NOMO-1 treated with dmso at 0.1 percent for 144 hours (cell line): ENCODE measurements at regions not wholly inside any gene's neighbourhood (a gene's known extent, or its start where the extent isn't known, plus 50 kb on each side); places are given as distances from the start of the nearest gene placed in this dataset.
"Not testable (repeated sequence)": the region's sequence is repeated elsewhere in the genome, so short reads cannot be mapped to it uniquely, and the experiment has no call there.

Source experiments
- DNase-seq: peaks from one replicate; lab custom pipeline; 2025; ENCODE audit not compliant: unreplicated experiment; lab: John Stamatoyannopoulos, UW

DNA sequence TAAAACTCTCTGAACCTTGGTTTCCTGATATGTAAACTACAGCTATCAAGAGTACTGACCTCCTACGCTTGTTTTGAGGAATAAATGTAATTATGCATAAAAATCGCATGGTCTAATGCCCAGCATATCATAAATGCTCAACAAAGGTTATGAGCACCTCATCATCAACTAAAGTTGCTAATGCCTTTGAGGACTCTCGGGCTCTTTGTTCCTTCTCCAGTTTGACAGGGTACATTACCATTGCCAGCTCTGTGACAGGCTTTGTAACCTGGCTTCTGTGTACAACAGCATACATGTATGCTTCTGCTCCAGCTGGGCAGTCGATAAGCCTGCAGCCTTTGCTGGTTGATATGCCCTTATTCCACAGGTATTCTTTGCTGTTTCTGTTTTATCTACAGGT, 95.2 kb downstream of the C9orf152 start:
- DNase-seq: no peak

DNA sequence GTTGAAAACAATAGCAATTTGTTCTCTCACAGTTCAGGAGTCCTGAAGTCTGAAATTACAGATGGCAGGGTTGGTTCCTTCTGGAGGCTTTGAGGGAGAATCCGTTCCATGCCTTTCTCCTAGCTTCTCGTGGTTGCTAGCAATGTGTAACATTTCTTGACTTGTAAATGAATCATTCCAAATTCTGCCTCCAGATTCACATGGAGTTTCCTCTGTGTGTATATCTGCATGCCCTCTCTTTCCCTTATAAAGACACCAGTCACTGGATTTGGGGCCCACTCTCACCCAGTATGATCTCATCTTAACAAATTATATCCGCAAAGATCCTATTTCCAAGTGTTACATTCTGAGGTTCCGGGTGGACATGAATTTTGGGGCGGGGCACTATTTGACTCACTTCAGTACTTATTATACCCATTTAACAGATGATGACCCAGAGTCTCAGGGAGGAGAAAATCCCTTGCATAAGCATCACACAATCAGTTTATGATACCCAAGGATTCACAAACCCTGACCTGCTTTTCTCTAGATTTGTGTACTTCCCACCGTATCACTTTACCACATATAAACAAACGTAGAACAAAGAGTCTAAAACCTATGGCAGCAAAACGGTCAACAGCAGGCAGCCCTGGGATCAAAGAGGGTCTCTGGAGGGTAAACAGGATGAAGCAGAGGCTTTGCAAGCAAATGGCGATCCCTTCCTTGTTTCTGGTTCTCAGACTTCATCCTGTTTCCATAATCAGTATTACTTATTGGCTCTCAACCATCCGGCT, 93.7 kb downstream of the C9orf152 start:
- DNase-seq: no peak

DNA sequence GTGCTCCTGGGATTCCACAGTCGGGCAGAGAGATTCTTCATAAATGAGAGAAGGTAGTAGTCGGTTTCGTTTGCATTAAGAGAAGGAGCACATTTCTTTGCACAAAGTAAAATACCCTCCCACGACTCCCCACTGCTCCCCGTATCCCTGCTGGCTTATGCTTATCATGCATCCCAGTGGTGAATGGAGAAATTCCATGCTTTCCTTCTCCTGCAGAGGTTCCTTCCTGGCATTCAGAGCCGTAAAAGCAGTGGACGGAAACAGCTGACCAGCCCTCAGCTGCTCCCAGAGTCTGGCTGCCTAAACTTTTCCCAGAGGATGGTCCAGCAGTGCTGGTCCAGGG, 93.1 kb downstream of the C9orf152 start:
- DNase-seq: no peak

DNA sequence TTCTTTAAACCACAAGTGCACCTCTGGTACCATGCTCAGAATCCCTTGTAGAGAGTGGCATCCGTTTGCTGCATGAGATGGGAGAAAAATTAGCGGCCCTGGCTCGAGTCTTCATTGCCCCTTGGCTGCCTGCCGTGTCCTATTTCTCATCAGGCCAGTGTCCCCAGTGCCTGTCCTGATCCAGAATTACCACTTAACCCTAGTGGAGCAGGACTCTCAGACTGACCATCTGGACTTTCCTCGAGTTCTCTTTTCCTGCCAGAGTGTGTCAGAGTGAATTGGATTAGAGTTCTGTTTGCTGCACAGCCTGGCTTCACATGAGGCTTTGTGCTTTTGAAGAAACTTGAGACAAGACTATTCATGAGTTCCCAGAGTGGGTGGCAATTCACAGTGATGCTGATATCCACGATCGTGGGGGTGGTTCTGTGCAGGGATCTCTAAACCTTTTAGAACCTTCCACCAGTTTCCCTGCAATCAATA, 92.6 kb downstream of the C9orf152 start:
- no peak for DNase-seq

DNA sequence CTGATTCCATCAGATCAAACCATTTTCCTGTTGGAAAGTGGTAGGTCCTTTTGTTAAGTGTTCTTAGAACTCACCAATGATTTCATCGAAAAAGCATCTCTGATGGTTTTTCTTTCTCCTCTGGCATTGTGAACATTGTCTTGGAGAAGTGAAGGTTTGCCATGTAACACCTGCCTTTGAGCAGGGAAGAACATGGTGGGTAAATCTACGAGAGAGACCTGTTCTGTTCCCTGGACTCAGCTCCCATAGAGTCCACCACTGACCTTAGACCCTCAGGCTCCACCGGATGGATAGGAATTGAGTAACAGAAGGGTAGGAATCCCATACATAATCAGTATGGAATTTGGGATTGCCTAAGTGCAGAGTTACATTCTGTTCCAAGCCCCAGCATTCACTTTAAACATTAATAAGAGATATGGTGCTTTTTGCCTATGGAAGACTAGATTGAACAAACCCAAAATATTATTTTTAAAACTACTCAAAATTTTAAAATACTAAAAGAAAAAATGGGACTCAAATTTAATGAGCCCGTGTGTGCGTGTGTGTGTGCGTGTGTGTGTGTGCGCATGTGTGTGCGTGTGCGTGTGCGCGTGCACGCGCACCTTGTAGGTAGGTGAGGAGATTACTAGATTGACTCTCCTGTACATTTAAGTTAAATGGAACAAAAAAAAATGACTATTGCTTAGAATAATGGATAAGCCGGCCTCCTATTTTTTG, 92.0 kb downstream of the C9orf152 start:
- no peak for DNase-seq

DNA sequence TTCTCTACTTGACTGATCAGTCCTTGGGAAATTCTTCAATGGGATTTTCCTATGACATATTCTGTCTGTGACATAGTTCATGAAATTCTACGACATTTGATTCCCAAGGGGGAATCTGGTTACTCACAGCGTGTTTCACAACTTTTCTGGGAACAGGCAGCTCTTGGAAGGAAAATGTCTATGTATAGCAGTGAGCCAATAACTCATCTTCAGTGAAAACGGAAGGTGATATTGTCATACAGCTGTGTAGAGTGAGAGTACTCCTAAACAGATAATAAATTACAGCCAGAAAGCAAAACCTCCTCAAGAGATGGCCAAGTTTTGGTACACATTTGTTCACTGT, 91.4 kb downstream of the C9orf152 start:
- DNase-seq: no peak

DNA sequence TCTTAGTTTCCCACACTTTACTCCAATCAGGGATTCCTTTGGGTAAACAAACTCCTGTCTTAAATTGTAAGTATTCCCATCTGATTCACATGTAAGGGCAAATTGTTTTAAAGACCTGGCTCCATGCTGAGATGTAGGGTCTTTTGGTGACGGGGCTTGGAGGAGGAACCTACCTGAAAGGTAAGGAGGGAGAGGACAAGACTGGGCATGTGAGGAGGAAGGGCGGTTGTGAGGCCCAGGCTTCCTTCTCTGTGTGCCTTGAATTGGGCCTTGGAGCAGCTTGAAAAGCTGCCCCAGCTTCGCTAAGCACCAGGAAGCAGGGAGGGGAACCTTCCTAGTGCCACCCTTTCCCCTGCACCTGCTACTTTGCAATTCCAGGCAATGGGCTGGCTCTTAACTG, 86.8 kb downstream of the C9orf152 start:
- no peak for DNase-seq

DNA sequence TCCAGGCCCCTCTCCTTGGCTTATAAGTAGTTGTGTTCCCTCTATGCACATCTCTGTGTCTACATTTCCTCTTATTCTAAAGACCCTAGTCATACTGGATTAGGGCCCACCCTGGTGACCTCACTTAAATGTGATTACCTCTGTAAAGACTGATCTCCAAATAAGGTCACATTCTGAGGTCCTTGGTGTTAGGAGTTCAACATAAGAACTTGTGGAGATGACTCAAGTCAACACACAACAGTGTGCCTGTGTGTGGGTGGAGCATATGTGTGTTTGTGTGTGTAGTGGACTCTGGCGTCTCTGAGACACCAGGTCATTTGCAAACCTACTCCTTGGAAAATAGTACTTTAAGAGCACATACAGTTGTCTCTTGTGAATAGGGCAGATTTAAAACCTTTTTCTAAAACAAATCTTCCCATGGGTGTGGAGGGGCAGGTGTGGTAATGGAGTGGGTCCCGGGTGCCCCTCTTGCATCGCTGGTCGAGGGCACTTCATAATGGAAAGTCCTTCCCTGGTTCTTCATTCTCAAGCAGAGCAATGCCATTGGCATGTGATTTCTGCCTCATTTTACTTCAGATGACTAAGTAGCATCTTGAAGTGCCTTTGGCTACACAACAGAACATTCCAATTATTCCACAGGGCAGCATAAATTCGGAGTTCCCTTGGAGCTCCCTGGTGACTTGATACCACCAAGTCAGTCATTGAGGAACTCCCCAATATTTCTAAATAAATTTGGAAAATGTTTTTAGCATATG, 84.4 kb downstream of the C9orf152 start:
- DNase-seq: no peak

DNA sequence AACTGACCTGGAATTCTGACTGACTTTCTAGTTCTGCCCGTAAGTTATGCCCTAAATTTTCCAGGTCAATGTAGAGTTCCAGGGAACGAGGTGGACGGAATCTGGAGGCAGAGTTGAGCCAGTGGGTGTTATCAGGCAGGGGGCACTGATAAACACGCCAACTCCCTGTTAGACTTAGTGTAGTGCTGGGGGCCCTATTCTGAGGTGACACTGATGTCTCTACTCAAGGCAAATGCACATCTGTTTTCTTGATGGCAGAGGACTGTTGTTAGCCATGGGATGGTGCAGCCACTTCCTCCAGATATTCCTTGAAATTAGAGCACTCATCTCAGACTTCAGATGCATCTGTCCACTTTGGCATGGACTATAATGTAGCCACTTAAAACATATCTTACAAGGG, 83.5 kb downstream of the C9orf152 start:
- DNase-seq: no peak

DNA sequence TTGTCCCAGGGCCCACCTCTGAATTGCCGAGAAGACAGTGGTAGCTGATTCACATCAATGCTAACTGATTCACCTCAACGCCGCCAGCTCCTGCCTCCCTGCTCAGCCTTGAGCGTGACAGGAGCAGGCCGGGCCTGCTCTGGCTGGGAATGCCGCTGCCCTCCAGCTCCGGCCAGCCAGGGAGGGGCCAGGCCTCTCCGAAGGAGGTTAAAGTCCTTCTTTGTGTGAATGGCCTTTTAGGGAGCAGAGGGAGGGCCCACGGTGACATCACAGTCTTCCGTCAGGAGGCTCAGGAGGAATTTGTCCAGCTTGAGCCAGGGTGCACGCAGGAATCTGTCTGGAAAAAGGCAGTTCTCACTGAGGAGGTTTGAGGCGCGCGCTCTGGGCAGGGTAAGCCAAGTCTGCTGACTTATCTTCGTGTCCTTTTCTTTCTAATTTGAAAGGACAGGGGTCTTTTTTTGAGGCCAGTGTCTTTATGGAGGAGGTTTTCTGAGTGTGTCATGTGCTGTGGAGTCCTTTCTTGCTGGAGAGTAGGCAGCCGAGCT, 82.7 kb downstream of the C9orf152 start:
- no peak for DNase-seq

DNA sequence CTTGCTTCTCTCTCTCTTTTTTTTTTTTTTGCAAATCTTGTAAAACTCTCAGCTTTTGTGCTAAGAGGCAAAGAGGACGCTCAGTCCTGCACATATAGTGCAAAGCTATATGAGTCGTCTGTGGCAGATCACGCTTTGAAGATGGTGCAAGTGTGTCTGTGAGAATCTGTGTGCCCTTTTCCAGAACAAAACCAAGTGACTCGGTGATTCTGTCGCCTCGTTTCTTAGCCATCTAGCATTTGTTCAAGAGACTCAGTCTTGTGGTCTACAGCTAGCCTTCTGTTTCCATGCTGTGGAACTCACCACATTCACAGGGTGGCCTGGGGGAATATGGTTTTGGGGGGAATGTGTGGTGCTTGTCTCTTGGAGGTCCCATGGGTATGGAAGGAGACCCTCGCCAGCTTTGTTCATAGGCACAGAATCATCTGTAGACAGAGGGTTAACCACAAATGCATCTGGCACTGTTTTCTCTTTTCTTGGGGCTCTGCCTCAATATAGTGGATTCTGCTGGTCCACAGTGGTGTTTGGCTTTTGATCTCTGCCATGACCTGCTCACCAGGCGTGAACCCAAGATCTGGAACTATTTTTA, 82.1 kb downstream of the C9orf152 start:
- no peak for DNase-seq

DNA sequence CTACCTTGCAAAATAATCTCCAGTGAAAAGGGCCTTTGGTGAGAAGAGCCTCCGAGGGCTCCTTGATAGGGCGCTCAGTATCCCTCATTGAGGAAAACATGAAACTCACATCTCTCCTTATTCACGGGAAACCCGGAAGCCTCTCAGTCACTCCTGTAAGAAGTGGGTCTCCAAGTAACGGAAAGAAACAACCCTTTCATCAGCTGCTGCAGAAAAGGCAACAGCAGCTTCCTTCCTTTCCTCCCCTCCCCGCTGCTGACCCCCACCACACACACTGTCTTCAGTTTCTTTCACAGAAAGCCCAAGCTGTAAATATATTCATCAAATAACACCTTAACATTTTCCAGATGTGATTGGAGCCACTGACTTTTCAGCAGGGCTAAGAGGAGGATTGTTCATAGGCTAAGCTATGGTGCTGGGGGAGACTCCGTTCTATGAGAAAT, 81.4 kb downstream of the C9orf152 start:
- no peak for DNase-seq

DNA sequence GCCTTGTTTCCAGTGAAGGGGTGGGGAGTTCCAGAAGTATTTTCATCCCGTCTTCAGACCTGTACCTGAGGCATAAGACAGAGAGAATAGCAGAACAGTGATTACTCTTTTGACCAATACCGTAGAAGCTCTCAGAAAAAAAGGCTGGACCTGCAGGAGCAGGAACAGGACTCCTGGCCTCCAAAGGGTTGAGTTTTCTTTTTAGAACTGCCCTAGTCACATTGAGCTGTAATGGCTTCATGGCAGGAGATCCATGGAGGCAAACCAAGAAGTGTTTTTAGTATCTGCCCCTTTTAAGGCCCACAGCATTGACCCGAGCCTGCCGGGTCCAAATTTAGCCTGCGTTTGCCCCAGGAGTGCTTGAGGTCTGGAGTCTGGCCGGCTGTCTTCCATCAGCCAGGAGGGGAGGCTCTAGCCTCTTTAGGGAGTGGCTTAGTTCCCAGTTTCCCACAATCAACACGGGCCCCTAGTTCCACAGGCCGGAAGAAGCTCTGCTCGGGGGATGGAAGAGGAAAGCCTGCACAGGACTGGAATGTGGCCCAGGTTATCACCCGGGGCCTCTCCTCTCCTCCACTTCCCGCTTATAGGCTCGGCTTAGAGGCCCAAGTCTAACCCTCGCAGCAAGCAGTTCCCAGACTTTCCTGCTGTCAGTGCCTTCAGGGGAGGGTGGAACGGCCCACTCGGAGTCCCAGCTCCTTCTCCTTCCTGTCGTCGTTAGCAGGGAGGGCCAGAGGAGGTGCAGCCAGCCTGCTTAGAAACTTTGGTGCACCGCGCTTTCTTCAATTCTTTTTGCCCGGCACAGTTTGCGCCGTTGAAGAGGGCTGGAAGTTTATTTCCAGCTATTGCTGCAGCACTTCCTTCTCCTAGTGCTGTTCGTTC, 80.7 kb downstream of the C9orf152 start:
- DNase-seq: no peak

DNA sequence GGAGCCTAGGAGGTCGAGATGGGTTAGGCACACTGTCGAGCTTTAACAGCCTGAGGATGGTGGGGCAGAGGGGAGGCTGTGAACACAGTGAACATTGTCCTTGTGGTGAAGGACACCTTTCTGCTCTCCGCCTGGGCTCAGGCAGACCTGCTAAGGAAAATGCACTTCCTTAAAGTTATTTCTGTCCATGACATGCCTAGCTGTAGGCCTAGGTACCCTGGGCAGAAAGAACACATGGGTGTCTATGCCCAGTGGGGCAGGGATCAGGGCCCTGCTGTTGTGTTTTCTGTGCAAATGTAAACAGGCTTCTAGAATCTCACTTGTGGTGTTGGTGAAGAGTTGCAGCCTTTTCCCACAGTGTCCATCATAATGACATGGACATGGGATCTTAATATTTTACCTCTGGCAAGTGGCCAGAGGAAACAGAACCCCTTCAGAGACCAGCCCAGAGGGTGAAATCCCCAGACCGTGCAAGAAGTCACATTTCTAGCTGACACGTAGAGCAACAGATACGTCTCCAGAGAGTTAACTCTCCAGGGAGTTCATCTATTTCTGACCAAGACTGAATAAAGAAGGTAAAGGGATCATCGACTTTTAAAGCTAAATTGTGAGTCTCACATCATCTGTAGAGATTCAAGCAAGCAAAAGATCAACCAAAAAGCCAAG, 79.2 kb downstream of the C9orf152 start:
- no peak for DNase-seq

DNA sequence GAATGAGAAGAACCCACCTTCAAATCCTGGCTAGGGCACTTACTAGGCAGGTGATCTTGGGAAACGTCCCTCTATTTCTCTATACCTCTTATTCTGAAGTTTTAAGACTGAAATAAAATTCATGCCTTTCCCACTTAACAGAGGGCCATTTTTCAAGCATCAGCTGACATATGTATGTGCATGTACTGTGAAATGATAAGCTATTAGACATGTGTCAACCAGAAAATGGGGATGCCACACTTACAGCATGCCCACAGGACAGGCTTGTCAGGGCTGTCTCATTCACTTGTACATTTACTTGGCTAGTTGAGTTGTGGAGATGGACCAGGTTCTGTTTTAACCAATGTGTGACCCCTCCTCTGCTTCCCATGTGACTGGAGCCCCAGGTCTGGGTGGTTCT, 78.5 kb downstream of the C9orf152 start:
- DNase-seq: no peak

DNA sequence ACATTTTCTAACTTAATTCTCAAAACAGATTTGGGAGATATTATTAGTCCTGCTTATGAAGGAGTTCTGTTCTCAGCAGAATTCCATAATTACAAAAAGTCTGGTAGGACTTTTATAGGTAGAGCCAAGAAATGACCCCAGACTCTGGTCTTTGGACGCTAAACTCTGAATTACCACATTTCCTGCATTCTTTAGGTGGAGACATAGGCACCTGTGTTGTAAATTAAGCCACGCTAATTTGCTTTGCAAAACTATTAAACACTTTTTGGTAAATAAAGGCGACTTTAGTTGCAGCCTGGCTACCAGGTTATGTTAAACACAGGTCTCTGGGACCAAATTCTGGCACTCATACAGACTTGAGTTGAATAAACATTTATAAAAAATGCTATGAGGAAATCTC, 77.7 kb downstream of the C9orf152 start:
- DNase-seq: no peak

DNA sequence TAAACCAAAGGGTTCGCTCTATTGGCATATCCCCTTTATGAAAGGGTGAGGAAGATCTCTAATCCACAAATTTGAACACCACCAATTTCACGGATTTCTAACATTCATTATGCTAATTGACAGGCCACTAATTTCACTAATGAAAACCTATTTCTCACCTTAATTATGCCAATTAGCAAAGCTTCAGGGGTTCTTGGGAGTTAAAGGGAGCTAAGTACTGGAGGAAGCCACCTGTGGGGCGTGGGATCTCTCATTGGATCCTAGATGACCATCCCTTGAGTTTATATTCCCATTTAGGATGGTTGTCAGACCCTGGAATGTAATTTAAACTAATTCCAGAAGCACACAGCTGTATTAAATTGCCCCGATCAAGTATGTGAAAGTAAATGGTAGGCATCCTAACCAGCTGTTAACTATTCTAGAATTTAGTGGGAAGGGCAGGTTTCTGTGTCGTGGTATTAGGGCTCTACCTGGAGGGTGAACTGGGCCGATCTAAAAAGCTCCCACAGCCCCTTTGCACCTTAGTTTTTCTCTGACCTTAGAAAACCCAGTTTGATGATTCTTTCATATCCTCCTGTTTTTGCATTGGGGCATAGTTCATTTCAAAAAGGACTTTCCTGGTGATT, 77.1 kb downstream of the C9orf152 start:
- no peak for DNase-seq

DNA sequence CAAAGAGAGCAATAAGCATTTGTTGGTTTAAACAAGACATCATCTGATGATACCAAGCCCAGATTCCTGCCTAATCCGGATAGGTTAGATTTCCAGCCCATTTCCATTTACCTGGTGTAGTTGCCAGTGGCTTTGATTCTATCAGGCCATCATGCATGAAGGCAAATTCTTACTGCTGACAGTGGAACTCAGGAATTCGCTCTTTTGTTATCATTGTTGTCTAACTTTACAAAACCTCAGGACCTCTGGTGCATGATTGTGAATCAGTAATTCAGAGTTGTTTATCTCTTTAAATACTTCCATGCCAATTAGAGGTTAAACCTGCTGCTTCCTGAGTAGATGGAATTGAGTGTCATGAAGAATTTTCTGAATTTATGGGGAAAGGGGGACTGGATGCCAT, 76.5 kb downstream of the C9orf152 start:
- no peak for DNase-seq

DNA sequence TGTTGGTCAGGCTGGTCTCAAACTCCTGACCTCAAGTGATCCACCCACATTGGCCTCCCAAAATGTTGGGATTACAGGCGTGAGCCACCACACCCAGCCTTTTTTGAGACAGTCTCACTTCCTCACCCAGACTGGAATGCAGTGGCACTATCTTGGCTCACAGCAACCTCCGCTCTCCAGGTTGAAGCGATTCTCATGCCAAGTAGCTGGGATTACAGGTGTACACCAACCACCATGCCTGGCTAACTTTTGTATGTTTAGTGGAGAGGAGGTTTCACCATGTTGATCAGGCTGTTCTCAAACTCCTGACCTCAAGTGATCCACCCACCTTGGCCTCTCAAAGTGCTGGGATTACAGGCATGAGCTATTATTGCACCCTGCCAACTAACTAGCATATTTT, 75.4 kb downstream of the C9orf152 start:
- DNase-seq: not testable (repeated sequence)
